G401.6 (cell line): ENCODE measurements at regions not wholly inside any gene's neighbourhood (a gene's known extent, or its start where the extent isn't known, plus 50 kb on each side); places are given as distances from the start of the nearest gene placed in this dataset.

ENCODE experiments used
- FAIRE-seq: peaks from 2 replicates; lab custom pipeline; 2012; peaks lifted over from hg19 to GRCh38; lab: Jason Lieb, UNC

GRCh38 chr4:123573866-123574508 lies 177.4 kb downstream of the SPRY1 start:
- no peak for FAIRE-seq

DNA sequence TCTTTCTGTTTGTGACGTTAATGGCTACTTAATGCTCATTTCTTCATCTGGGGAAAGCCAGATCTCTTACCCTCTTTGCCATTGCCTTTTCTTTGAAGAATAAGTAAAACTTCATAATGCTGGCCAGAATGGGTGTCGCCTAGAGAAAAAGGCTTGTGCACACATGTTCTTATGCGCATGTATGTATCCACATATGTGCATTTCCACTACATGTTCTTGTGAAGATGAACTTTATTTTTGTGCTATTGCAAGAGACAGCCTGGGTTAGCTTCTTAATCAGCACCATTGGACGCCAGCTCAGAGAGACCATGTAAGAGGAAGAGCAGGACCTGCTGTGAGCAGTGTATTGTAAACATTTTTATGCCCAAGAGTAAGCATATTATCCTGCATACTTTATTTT lies 178.7 kb downstream of the SPRY1 start:
- FAIRE-seq = no peak

DNA sequence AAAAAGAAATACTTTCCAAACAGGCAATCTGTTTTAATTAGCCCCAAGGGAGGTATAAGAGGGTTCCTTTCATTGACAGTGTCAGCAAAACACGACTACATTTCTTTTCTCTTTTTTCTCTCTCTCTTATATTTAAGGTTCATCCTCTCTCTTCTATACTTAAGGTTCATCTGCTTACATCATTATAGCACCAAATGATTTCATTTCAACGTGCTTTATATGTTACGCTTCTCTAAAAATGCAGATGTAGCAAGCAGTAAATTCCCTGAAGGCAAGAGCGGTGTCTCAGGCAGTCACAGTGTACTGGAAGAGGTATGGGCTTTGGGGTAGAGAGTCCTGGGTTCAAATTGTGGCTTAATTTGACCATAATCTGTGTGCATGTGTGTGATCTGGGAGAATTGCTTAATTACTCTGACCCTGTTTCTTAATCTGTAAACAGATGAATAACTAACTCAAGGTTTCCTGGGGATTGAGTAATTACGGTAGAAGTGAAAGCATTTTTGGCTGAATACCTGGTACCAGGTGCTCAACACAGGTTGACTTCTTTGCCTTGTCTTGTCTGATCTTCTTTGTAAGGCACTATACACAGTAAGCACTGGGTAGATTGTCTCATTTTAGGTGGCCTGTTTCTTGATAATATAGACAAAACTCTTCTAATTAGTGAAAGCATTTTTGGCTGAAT lies 180.8 kb downstream of the SPRY1 start:
- no peak for FAIRE-seq

DNA sequence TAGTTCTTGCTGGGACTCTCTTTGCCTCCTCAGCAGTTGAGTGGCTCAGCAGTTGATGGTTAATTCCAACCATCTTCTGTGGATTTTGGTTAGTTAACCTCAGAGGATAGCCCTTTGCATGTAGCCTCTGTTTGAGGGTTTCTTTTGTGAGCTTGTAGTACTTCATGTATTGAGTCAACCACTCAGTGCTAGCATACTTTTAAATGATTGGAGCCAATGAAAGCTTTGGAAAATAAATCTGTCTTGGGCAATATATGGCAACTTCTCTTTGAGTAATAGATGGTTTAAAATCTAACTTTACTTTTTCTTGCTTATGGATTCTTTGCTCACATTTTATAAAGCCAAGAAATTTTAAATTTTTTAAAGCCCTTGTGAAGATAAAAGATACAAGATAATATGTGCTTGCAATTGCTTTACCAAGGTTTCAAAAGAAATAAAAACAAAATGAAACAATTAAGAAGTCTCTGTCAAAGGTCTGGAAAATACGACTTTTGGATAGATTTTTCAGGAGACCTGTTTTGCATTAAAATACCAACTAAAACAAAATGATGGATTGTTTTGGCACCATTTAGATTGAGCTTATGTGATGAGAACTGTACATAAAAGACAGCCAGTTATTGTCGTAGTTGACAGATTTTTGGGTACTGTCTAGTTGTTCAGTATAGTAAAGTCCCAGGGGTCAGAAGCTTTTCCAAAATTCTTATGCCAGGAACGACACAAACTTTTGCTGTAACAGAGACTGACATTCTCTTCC lies 181.9 kb downstream of the SPRY1 start:
- no peak for FAIRE-seq

GRCh38 chr4:123579961-123580360 lies 183.4 kb downstream of the SPRY1 start:
- no peak for FAIRE-seq

GRCh38 chr4:123580981-123581664 lies 184.5 kb downstream of the SPRY1 start:
- no peak for FAIRE-seq

GRCh38 chr4:123581802-123582201 lies 185.2 kb downstream of the SPRY1 start:
- FAIRE-seq = no peak

- FAIRE-seq = no peak
Observed at GRCh38 chr4:123583043-123583442, 186.4 kb downstream of the SPRY1 start.

- FAIRE-seq = no peak
Observed at GRCh38 chr4:123585111-123585510, 188.5 kb downstream of the SPRY1 start.

DNA sequence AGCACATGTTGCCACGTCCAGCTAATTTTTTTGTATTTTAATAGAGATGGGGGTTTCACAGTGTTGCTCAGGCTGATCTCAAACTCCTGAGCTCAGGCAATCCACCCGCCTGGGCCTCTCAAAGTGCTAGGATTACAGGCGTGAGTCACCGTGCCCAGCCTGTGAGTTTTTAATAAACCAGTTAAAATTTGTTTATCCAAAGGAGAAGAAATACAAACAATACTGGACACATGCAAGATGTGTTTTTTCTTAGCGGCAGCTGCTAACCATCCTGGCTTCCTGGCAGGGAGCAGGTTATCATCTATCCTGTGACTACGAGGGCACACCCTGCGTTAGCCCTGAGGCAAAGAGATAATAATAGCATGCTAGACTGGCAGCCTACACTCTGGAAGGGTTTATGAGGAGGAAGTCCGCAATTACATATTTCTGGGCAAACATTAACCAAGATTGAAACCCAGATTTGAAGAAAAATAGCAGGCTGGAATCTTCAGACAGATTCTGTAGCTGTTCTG lies 191.4 kb downstream of the SPRY1 start:
- no peak for FAIRE-seq

- FAIRE-seq = no peak
Observed at GRCh38 chr4:123588631-123589241, 192.1 kb downstream of the SPRY1 start.

- no peak for FAIRE-seq
Observed at GRCh38 chr4:123589301-123589700, 192.7 kb downstream of the SPRY1 start.

GRCh38 chr4:123591875-123592274 lies 195.3 kb downstream of the SPRY1 start:
- FAIRE-seq = no peak

DNA sequence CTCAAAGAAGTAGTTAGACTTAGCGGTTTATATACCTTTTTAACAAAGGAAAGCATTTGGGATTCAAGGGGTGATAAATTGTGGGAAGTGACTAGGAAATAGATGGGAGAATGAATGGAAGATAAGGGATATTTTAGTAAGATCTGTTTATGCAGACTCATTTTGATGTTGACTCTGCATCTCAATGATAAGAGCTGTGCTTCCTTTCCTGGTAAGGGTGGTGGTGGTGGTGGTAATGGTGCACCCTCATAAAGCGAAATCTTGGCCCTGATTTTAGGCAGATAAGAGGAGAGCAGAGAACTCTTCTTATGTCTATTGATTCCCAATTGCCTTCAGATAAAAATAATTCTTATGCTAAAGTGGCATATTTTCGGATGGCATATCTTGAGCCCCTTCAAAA lies 197.1 kb downstream of the SPRY1 start:
- no peak for FAIRE-seq

DNA sequence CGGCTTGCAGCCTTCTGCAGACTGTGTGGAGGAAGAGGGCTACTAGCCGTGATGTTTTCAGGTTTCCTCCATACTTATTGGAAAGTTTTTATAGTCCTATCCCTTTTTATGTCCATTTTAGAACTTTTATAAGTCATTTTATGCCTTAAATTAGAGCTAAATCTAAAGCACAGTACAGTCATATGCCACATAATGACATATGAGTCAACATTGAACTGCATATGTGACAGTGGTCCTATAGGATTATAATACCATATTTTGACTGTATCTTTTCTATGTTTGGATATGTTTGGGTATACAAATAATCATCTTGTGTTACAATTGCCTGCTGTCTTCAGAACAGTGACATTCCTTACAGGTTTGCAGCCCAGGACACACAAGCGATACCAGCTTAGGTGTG lies 200.2 kb downstream of the SPRY1 start:
- no peak for FAIRE-seq

DNA sequence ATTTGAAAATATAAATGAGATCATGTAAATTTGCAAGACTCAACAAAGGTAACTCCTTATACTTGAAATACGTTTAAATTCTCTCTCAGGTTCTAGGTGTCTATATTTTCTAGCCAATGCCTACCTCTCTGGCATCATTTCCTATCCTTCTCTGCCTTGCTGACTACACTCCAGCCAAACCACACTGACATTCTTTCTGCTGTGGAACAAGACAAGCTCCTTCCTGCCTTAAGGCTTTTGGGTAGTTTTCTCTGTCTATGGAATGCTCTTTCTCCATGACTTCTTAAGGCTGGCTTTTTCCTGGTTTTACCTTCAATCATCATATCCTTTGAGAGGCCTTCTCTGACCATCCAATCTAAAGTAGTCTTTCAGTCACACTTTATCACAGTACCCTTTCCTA lies 201.0 kb downstream of the SPRY1 start:
- no peak for FAIRE-seq

DNA sequence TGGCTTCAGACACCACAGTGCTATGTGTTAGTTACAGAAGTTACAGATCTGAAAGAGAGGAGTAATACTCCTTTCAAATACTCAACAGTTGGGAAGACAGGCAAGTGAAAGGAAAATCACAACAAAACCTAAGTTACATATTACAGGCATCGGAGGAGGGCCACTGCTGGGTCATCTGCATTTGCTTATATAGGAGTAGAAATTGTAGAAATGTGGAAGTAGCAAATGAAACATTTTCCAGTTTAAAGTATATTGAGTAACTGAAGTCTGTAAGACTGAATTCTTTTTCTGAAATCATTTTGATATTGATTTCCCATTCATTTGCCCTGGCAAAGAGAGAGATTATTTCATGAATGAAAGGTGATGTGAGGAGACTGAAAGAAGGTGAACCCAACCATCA lies 201.7 kb downstream of the SPRY1 start:
- no peak for FAIRE-seq

- no peak for FAIRE-seq
Observed at GRCh38 chr4:123599061-123599919, 202.7 kb downstream of the SPRY1 start.

DNA sequence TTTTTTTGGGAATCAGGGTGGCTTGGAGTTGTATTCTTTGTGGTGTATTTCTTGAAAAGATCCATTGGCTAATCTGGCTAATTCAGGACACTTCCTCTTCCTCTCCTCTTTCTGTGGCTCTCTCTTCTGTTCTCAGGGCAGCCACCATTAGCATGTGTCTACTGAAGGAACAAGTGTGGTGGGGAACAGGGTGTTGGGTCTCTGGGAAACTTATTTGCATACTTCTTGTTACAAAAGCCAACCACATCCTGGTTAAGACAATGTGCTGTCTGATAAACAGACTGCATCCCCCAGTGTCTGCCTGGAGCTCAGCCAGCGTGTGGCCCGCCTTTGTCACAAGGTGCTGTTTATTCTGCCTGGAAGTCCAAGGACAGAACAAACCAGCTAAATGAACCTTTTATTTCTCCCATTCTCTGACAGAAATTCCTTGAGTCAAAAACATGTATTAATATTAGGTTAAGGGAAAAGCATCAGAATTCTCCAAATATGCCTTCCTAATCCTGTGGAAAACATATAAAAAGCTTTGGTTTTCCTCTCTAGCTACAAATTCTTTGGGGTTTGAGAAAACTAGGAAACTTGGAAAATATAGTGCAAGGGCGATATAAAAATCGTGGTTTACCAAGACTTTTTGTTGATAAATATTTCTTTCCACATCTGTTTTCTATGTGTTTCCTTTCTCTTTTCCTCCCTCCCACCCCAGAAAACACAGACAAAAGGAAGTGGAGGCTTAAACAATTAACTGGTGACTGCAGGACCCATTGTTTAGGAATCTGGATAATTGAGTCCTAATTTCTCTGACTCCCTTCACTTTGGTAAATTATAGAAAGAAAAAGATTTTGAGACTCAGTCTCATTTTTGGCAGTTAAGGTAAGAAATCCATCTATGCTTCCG lies 203.6 kb downstream of the SPRY1 start:
- FAIRE-seq = no peak
